Liver (tissue), 8 donors: ENCODE measurements at regions not wholly inside any gene's neighbourhood (a gene's known extent, or its start where the extent isn't known, plus 50 kb on each side); places are given as distances from the start of the nearest gene placed in this dataset.

Source experiments
- DNase-seq: peaks from one replicate; pipeline ENCODE4 v3.0.0-alpha.2; 2017; ENCODE audit warnings: low spot score
- H3K27ac ChIP-seq, 2 donors: one replicate each; pipeline ENCODE4 v1.7.0; 2013; ENCODE audit warnings: inconsistent platforms in 2 of 2, low read length in 2 of 2, control low read depth in 1 of 2, low read depth in 1 of 2, mild to moderate bottlenecking in 1 of 2
- H3K27me3 ChIP-seq, 4 donors: one replicate each; pipeline versions ENCODE4 v1.6.1 to v1.7.0; 2013; ENCODE audit warnings: low read length in 3 of 4, inconsistent platforms in 1 of 4, mild to moderate bottlenecking in 1 of 4, moderate library complexity in 1 of 4; ENCODE audit not compliant: control insufficient read depth in 4 of 4, insufficient read depth in 4 of 4
- H3K36me3 ChIP-seq, 4 donors: one replicate each; pipeline versions ENCODE4 v1.6.1 to v1.7.0; 2013; ENCODE audit warnings: low read length in 3 of 4, mild to moderate bottlenecking in 3 of 4, low read depth in 1 of 4, moderate library complexity in 1 of 4; ENCODE audit not compliant: control insufficient read depth in 4 of 4, insufficient read depth in 3 of 4
- H3K4me1 ChIP-seq, 4 donors: one replicate each; pipeline versions ENCODE4 v1.6.1 to v1.7.0; 2013; ENCODE audit warnings: low read length in 3 of 4, mild to moderate bottlenecking in 3 of 4, moderate library complexity in 1 of 4; ENCODE audit not compliant: control insufficient read depth in 4 of 4, insufficient read depth in 4 of 4
- H3K4me3 ChIP-seq, 3 donors: one replicate each; pipeline versions ENCODE4 v1.6.1 to v1.7.0; 2013; ENCODE audit warnings: low read length in 3 of 3, control low read depth in 1 of 3, low read depth in 1 of 3, mild to moderate bottlenecking in 1 of 3
- H3K9ac ChIP-seq, 2 donors: one replicate each; pipeline ENCODE4 v1.7.0; 2013; ENCODE audit warnings: low read length in 2 of 2, mild to moderate bottlenecking in 2 of 2, moderate library complexity in 2 of 2, control low read depth in 1 of 2, low read depth in 1 of 2
- H3K9me3 ChIP-seq, 4 donors: one replicate each; pipeline versions ENCODE4 v1.6.1 to v1.7.0; 2013; ENCODE audit warnings: low read length in 3 of 4; ENCODE audit not compliant: control insufficient read depth in 4 of 4
- EGR1 ChIP-seq, 2 donors: IDR thresholded peaks; 2 replicates each; pipeline ENCODE4 v1.6.1; 2016 to 2018; ENCODE audit warnings: antibody characterized with exemption in 2 of 2, low read depth in 2 of 2
- FOXA1 ChIP-seq: IDR thresholded peaks from 2 replicates; pipeline ENCODE4 v1.6.1; 2016; ENCODE audit warnings: antibody characterized with exemption
- FOXA2 ChIP-seq: IDR thresholded peaks from 2 replicates; pipeline ENCODE4 v1.6.1; 2016; ENCODE audit warnings: antibody characterized with exemption
- GABPA ChIP-seq, 2 donors: IDR thresholded peaks in 1 of 2; conservative IDR thresholded peaks in 1 of 2; 2 replicates each; pipeline ENCODE4 v1.6.1; 2016; ENCODE audit warnings: antibody characterized with exemption in 2 of 2, mild to moderate bottlenecking in 1 of 2, moderate library complexity in 1 of 2
- HNF4A ChIP-seq, 2 donors: conservative IDR thresholded peaks; 2 replicates each; pipeline ENCODE4 v1.6.1; 2016; ENCODE audit warnings: antibody characterized with exemption in 2 of 2, mild to moderate bottlenecking in 2 of 2
- HNF4G ChIP-seq: IDR thresholded peaks from 2 replicates; pipeline ENCODE4 v1.6.1; 2016; ENCODE audit warnings: antibody characterized with exemption
- JUND ChIP-seq, 2 donors: IDR thresholded peaks; 2 replicates each; pipeline ENCODE4 v1.6.1; 2016; ENCODE audit warnings: antibody characterized with exemption in 2 of 2
- NR2F2 ChIP-seq: IDR thresholded peaks from 2 replicates; pipeline ENCODE4 v1.6.1; 2016; ENCODE audit warnings: antibody characterized with exemption
- RAD21 ChIP-seq, 2 donors: IDR thresholded peaks; 2 replicates each; pipeline ENCODE4 v1.6.1; 2016; ENCODE audit warnings: antibody characterized with exemption in 2 of 2, mild to moderate bottlenecking in 2 of 2
- RXRA ChIP-seq, 2 donors: IDR thresholded peaks; 2 replicates each; pipeline ENCODE4 v1.6.1; 2017 to 2018; ENCODE audit warnings: antibody characterized with exemption in 2 of 2, mild to moderate bottlenecking in 1 of 2
- SP1 ChIP-seq: IDR thresholded peaks from 2 replicates; pipeline ENCODE4 v1.6.1; 2018; ENCODE audit warnings: antibody characterized with exemption, mild to moderate bottlenecking
- YY1 ChIP-seq: IDR thresholded peaks from 2 replicates; pipeline ENCODE4 v1.6.1; 2016; ENCODE audit warnings: antibody characterized with exemption, mild to moderate bottlenecking
- WGBS: extraction: QIAGEN DNeasy Blood & Tissue Kit; methylation state at CpG from one replicate; pipeline ENCODE4 v1.1.7; 2013; 5-methylcytosine and 5-hydroxymethylcytosine counted together
- TF ChIP-seq, protein P1 (sequence below): fragments of 150-350 bp; IDR thresholded peaks from 2 replicates; pipeline ENCODE4 v1.5.1; 2017; ENCODE audit warnings: improper control_type of control experiment, low read depth, low read length; ENCODE audit not compliant: missing input control
- TF ChIP-seq, protein P2 (sequence below): IDR thresholded peaks from 2 replicates; pipeline ENCODE4 v1.6.1; 2016; ENCODE audit warnings: antibody characterized with exemption
- TF ChIP-seq, protein P3 (sequence below): IDR thresholded peaks from 2 replicates; pipeline ENCODE4 v1.6.1; 2016; ENCODE audit warnings: antibody characterized with exemption
- TF ChIP-seq, protein P4 (sequence below): IDR thresholded peaks from 2 replicates; pipeline ENCODE4 v1.6.1; 2016; ENCODE audit warnings: antibody characterized with exemption
- donor health status: healthy.
- donor health status: healthy.
- donor health status: healthy.
- donor health status: healthy.
- donor health status: healthy.

DNA sequence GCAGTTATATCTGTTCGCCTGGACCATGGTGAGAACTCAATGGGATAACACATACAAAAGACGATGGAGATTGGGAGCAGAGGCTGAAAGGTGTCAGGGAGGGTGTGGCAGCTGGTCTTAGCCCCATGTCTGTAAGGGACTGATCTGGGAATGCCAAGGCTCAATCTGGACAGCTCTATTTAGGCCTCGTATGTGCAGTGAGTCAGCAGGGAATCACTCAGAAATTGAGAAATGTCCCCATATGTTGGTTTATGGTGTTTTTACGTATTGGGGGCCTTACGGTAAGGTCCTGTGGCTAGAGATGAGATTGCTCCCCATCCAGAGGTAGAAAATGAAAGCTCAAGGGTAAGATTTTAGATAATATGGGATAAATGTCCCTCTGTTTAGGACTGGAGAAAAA, 71.4 kb upstream of the TTC29 start (continued):
- TF ChIP-seq GABPA (IDR thresholded peaks at IDR 0.05 in 1 of 2, conservative IDR thresholded peaks at IDR 0.05 in 1 of 2) (no peak), EGR1 (IDR thresholded peaks at IDR 0.05; ENCODE audit: low read depth in 2 of 2) (no peak)

DNA sequence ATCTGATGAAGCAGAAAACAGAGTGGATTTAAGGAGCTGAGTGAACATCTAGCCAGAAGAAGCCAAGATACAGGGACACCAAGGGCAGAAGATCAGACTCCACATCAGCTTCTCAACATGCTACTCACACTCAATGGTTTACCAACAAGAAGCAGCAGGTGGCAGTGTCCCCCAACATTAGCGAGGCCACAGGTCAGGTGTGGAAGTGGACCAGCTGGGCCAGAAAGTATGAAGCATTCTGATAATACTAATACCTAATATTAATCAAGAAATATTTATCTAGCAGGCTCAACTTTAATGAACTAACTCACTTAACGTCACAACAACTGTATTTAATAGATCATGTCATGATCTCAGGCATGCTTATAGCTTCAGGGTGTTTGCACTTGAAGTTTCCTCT, 73.4 kb upstream of the TTC29 start:
- H3K4me3 ChIP-seq, result no peak overlapping the region
- no peak overlapping the region for H3K27ac ChIP-seq
- DNase-seq, result peak; percentile 50
- WGBS, result 45% methylated on average over 2 of the region's 2 CpGs
- TF ChIP-seq HNF4G (no peak), RAD21 (IDR thresholded peaks at IDR 0.05) (peak; percentile 88 to 90), NR2F2 (no peak)
- TF ChIP-seq, protein P1, sequence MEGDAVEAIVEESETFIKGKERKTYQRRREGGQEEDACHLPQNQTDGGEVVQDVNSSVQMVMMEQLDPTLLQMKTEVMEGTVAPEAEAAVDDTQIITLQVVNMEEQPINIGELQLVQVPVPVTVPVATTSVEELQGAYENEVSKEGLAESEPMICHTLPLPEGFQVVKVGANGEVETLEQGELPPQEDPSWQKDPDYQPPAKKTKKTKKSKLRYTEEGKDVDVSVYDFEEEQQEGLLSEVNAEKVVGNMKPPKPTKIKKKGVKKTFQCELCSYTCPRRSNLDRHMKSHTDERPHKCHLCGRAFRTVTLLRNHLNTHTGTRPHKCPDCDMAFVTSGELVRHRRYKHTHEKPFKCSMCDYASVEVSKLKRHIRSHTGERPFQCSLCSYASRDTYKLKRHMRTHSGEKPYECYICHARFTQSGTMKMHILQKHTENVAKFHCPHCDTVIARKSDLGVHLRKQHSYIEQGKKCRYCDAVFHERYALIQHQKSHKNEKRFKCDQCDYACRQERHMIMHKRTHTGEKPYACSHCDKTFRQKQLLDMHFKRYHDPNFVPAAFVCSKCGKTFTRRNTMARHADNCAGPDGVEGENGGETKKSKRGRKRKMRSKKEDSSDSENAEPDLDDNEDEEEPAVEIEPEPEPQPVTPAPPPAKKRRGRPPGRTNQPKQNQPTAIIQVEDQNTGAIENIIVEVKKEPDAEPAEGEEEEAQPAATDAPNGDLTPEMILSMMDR, result peak; percentile 64
- peaks cover 0 to 8% (median under 1%) of the 10 kb centered on the region in 4 donors for H3K27me3 ChIP-seq
- H3K36me3 ChIP-seq, result no peaks in the 10 kb centered on the region
- no peak overlapping the region for H3K9ac ChIP-seq
- H3K9me3 ChIP-seq, result no peaks in the 10 kb centered on the region
- H3K4me1 ChIP-seq, result no peaks in the 10 kb centered on the region

DNA sequence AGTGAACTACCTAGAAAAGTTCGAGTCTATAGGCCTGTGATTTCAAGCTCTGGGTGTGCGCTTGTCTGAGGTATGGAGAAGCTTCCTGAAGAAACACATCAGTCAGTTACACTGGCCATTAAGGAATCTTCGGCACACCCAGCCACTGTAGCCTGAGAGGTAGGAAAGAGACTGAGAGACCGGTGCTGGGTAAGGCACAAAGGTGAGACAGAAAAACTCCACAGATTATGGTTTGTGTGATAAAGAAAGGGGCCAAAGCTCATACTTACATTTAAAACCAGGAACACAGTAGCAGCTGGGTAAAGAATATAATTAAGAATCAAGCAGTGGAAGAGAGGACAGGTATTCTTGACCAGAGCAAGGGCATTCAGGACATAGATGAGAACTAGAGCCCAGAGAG, 74.8 kb upstream of the TTC29 start:
- no peaks in the 10 kb centered on the region for H3K36me3 ChIP-seq
- no peak overlapping the region for H3K9ac ChIP-seq
- H3K4me1 ChIP-seq, result no peaks in the 10 kb centered on the region
- TF ChIP-seq FOXA2 (no peak), YY1 (no peak), RAD21 (IDR thresholded peaks at IDR 0.05) (no peak), NR2F2 (no peak), HNF4G (no peak), EGR1 (IDR thresholded peaks at IDR 0.05; ENCODE audit: low read depth in 2 of 2) (no peak), HNF4A (conservative IDR thresholded peaks at IDR 0.05) (no peak), SP1 (no peak), RXRA (IDR thresholded peaks at IDR 0.05) (no peak), FOXA1 (no peak), JUND (IDR thresholded peaks at IDR 0.05) (no peak)
- TF ChIP-seq, protein P2, sequence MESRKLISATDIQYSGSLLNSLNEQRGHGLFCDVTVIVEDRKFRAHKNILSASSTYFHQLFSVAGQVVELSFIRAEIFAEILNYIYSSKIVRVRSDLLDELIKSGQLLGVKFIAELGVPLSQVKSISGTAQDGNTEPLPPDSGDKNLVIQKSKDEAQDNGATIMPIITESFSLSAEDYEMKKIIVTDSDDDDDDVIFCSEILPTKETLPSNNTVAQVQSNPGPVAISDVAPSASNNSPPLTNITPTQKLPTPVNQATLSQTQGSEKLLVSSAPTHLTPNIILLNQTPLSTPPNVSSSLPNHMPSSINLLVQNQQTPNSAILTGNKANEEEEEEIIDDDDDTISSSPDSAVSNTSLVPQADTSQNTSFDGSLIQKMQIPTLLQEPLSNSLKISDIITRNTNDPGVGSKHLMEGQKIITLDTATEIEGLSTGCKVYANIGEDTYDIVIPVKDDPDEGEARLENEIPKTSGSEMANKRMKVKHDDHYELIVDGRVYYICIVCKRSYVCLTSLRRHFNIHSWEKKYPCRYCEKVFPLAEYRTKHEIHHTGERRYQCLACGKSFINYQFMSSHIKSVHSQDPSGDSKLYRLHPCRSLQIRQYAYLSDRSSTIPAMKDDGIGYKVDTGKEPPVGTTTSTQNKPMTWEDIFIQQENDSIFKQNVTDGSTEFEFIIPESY, result no peak
- TF ChIP-seq, protein P3, sequence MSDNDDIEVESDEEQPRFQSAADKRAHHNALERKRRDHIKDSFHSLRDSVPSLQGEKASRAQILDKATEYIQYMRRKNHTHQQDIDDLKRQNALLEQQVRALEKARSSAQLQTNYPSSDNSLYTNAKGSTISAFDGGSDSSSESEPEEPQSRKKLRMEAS, result no peak
- TF ChIP-seq, protein P4, sequence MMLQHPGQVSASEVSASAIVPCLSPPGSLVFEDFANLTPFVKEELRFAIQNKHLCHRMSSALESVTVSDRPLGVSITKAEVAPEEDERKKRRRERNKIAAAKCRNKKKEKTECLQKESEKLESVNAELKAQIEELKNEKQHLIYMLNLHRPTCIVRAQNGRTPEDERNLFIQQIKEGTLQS, result no peak
- TF ChIP-seq, protein P1, result no peak
- WGBS, result 82% methylated on average over 4 of the region's 4 CpGs
- no peaks in the 10 kb centered on the region for H3K9me3 ChIP-seq
- DNase-seq, result no peak
- H3K4me3 ChIP-seq, result no peak overlapping the region
- H3K27ac ChIP-seq, result no peak overlapping the region
- H3K27me3 ChIP-seq, result peaks cover 0 to 3% (median under 1%) of the 10 kb centered on the region in 4 donors
